Endothelial cell of umbilical vein (primary cell): ENCODE measurements at regions not wholly inside any gene's neighbourhood (a gene's known extent, or its start where the extent isn't known, plus 50 kb on each side); places are given as distances from the start of the nearest gene placed in this dataset.

Experiments
- BruUV-seq: library from RNA; stranded (reverse); fragments of 400-500 nt; replicated peaks from 2 replicates; lab custom pipeline; 2021; lab: Mats Ljungman, UMichigan
- CTCF ChIA-PET: fragments of 300-600, 350-600 bp; sonication (Branson Sonifier 250); formaldehyde crosslinking; loops from one replicate; lab custom pipeline; 2021; ENCODE audit warnings: antibody characterized with exemption, inconsistent platforms; lab: Charles Lee
- POLR2A ChIA-PET: fragments of 300-600, 350-600 bp; sonication (Branson Sonifier 250); formaldehyde crosslinking; loops from one replicate; lab custom pipeline; 2021; ENCODE audit warnings: antibody characterized with exemption, inconsistent platforms; lab: Charles Lee
- DNase-seq: peaks from one replicate; pipeline ENCODE4 v3.0.0-alpha.2; 2011; ENCODE audit warnings: low read depth, low spot score
- FAIRE-seq: peaks from 2 replicates; lab custom pipeline; 2011; peaks lifted over from hg19 to GRCh38; lab: Jason Lieb, UNC
- H2AFZ ChIP-seq: 2 replicates; pipeline ENCODE4 v1.6.0; 2012; ENCODE audit warnings: low read depth, low read length, control low read depth, inconsistent platforms
- H3K27ac ChIP-seq: 2 replicates; pipeline ENCODE4 v1.5.1; 2011; ENCODE audit warnings: low read depth, mild to moderate bottlenecking, control low read depth, low read length, moderate library complexity; ENCODE audit not compliant: insufficient read depth
- H3K27me3 ChIP-seq, 2 experiments: 2 replicates each; pipeline versions ENCODE4 v1.6.0 to v1.6.1; 2011; ENCODE audit warnings: low read length in 2 of 2, mixed read lengths in 1 of 2; ENCODE audit not compliant: control insufficient read depth in 2 of 2, insufficient read depth in 2 of 2
- H3K36me3 ChIP-seq, 2 experiments: 2 replicates in 1 of 2; 3 replicates in 1 of 2; pipeline ENCODE4 v1.5.1; 2011; ENCODE audit warnings: low read length in 2 of 2, mild to moderate bottlenecking in 1 of 2, moderate library complexity in 1 of 2; ENCODE audit not compliant: control insufficient read depth in 2 of 2, insufficient read depth in 2 of 2; ENCODE audit errors: extremely low read depth in 1 of 2
- H3K4me1 ChIP-seq: 3 replicates; pipeline ENCODE4 v1.5.1; 2011; ENCODE audit warnings: mild to moderate bottlenecking, low read length; ENCODE audit not compliant: control insufficient read depth, insufficient read depth; ENCODE audit errors: extremely low read depth
- H3K4me2 ChIP-seq: 2 replicates; pipeline ENCODE4 v1.6.1; 2011; ENCODE audit warnings: low read length, control low read depth, mixed read lengths; ENCODE audit not compliant: insufficient read depth
- H3K4me3 ChIP-seq, 3 experiments: fragments of 200-600 bp in 1 of 3; sonication (generic), shearing (Covaris generic) in 1 of 3; replicated peaks in 1 of 3; 2 replicates each; pipeline ENCODE4 v1.5.1; 2011 to 2016; ENCODE audit warnings: control low read depth in 3 of 3, low read length in 3 of 3, mild to moderate bottlenecking in 2 of 3, inconsistent platforms in 1 of 3, low read depth in 1 of 3, moderate library complexity in 1 of 3; ENCODE audit not compliant: insufficient read depth in 1 of 3
- H3K79me2 ChIP-seq: 2 replicates; pipeline ENCODE4 v1.6.0; 2012; ENCODE audit warnings: low read length, inconsistent platforms; ENCODE audit not compliant: control insufficient read depth, insufficient read depth
- H3K9ac ChIP-seq: replicated peaks from 2 replicates; pipeline ENCODE3; 2011; ENCODE audit warnings: low read length, control low read depth; ENCODE audit not compliant: insufficient read depth; ENCODE audit errors: extremely low read depth
- H3K9me1 ChIP-seq: replicated peaks from 3 replicates; pipeline ENCODE4 v1.6.0; 2011; ENCODE audit warnings: mild to moderate bottlenecking, low read length; ENCODE audit not compliant: control insufficient read depth, insufficient read depth; ENCODE audit errors: extremely low read depth
- H3K9me3 ChIP-seq: replicated peaks from 2 replicates; pipeline ENCODE4 v1.5.1; 2012; ENCODE audit warnings: low read length, inconsistent platforms; ENCODE audit not compliant: control insufficient read depth, insufficient read depth
- H4K20me1 ChIP-seq: replicated peaks from 2 replicates; pipeline ENCODE3; 2011; ENCODE audit warnings: mild to moderate bottlenecking, low read length; ENCODE audit not compliant: control insufficient read depth, insufficient read depth; ENCODE audit errors: extremely low read depth
- EZH2 ChIP-seq: IDR thresholded peaks from 2 replicates; pipeline ENCODE4 v1.6.1; 2012; ENCODE audit warnings: borderline replicate concordance, low read depth, mild to moderate bottlenecking, moderate library complexity, low read length, inconsistent platforms; ENCODE audit not compliant: severe bottlenecking
- FOS ChIP-seq: IDR thresholded peaks from 2 replicates; pipeline ENCODE4 v1.6.1; 2011; ENCODE audit warnings: mild to moderate bottlenecking, low read length, moderate library complexity, borderline replicate concordance; ENCODE audit not compliant: insufficient read depth
- GATA2 ChIP-seq: IDR thresholded peaks from 2 replicates; pipeline ENCODE4 v1.7.0; 2011; ENCODE audit warnings: low read depth, mild to moderate bottlenecking, moderate library complexity, mixed read lengths, low read length; ENCODE audit not compliant: insufficient read length, insufficient read depth
- JUN ChIP-seq: IDR thresholded peaks from 2 replicates; pipeline ENCODE4 v1.6.1; 2011; ENCODE audit warnings: borderline replicate concordance, low read depth; ENCODE audit not compliant: insufficient read length, insufficient read depth
- MYC ChIP-seq: IDR thresholded peaks from one replicate; pipeline ENCODE4 v1.6.1; 2011; ENCODE audit warnings: mild to moderate bottlenecking, low read depth, low read length
- POLR2A ChIP-seq: IDR thresholded peaks from 2 replicates; pipeline ENCODE4 v1.6.1; 2012; ENCODE audit warnings: low read depth, mild to moderate bottlenecking, control low read depth, low read length
- POLR2AphosphoS5 ChIP-seq: IDR thresholded peaks from 2 replicates; pipeline ENCODE4 v1.6.1; 2012; ENCODE audit warnings: low read depth, mild to moderate bottlenecking, control low read depth, low read length, moderate library complexity; ENCODE audit not compliant: insufficient read depth
- dilution Hi-C: fragments of 300-500 bp; cut with MboI; formaldehyde crosslinking; loops from one replicate; pipeline ENCODE4 v1.15.0; 2019; ENCODE audit warnings: low sequenced_read_pairs; ENCODE audit not compliant: extremely low pct_ligation_motif_present
- intact Hi-C: fragments of 100-400 bp; cut with micrococcal nuclease; formaldehyde crosslinking; loops from one replicate; pipeline ENCODE4 v1.10.0; 2022
- TF ChIP-seq, protein P1 (sequence below), 2 donors: IDR thresholded peaks; 1 replicate in 1 of 2; 2 replicates in 1 of 2; pipeline ENCODE4 v1.5.1; 2011; ENCODE audit warnings: low read length in 2 of 2, mild to moderate bottlenecking in 2 of 2, moderate library complexity in 2 of 2, control low read depth in 1 of 2, inconsistent platforms in 1 of 2, low read depth in 1 of 2; ENCODE audit not compliant: insufficient read depth in 1 of 2; ENCODE audit errors: extremely low read depth in 1 of 2
- TF ChIP-seq, protein P2 (sequence below): IDR thresholded peaks from 2 replicates; pipeline ENCODE4 v1.6.1; 2011; ENCODE audit not compliant: insufficient read depth, insufficient read length

DNA sequence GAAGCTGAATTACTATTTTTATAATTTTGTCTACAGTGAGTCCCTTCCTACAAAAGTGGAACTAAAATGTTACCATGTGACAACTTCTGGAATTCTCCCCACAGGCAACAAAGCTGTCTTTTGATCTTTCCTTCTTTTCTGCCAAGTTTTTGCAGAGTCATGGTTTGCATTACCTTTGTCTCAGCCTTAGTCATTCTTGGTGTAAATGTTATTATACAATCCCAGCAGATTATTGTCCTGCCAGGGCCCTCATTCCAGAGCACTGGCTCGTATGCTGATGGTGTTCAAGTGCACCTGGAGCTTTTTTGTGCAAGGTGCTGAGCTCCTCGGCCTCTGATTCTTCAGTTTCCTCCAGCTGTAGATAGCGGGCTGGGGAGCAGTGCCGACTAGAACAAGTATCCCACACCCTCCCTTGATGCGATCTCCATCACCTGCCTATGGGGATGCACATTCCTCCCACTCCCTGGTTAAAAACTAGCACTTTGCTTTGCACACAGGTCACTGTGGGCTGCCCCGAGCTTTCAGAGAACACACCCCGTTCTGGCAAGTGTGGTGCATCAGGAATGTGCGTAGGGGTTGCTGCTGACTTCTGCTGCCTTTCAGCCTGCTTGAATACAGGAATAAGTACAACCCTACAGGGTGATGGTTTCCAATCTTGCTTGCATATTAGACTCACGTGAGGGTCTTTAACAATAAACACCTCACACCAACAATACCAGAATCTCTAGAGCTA lies 263.6 kb downstream of the RNF144A start:
- TF ChIP-seq GATA2 (no peak), JUN (no peak)
- intact Hi-C loops: no loop called here
- Histone ChIP-seq H3K4me3 (no peak overlapping the region), H3K9me3 (no peaks in the 10 kb centered on the region), H3K36me3 (no peaks in the 10 kb centered on the region), H2AFZ (no peak overlapping the region), H3K4me1 (no peaks in the 10 kb centered on the region), H3K9ac (no peak overlapping the region), H3K79me2 (no peaks in the 10 kb centered on the region), H3K27me3 (no peaks in the 10 kb centered on the region), H3K9me1 (no peaks in the 10 kb centered on the region), H3K27ac (no peak overlapping the region), H4K20me1 (no peaks in the 10 kb centered on the region), H3K4me2 (no peak overlapping the region)
- POLR2A ChIA-PET: no interaction called here
- FAIRE-seq (no peak), DNase-seq (no peak)
- CTCF ChIA-PET: no interaction called here
- dilution Hi-C loops: no loop called here
- no TSS peak for BruUV-seq

DNA sequence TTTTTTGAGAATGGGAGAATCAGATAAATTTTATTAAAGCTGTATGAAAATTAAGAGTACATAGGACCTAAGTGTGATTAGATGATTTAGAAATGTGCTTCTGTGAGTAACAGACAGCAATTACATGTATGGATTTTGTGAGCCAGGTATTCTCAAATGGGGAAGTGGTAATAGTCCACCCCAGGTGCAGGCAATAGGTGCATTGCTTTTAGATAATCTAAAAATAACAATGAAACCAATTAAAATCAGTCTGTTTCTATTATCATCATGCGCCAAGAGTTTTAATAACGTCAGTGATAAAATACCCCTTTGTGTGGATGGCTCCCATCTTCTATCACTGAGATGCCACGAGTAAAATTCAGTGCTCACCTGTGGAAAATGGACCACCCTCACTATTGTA lies 265.3 kb downstream of the RNF144A start:
- Histone ChIP-seq H3K4me1 (no peaks in the 10 kb centered on the region), H3K79me2 (no peaks in the 10 kb centered on the region), H3K9me3 (no peaks in the 10 kb centered on the region), H3K36me3 (no peaks in the 10 kb centered on the region), H3K9ac (no peak overlapping the region), H3K27ac (no peak overlapping the region), H3K4me3 (no peak overlapping the region), H4K20me1 (no peaks in the 10 kb centered on the region), H2AFZ (no peak overlapping the region), H3K27me3 (no peaks in the 10 kb centered on the region), H3K4me2 (no peak overlapping the region), H3K9me1 (no peaks in the 10 kb centered on the region)
- FAIRE-seq (no peak), DNase-seq (no peak)
- BruUV-seq: no TSS peak
- ChIA-PET POLR2A (no interaction called here), CTCF (no interaction called here)
- TF ChIP-seq MYC (no peak), JUN (no peak), POLR2AphosphoS5 (no peak), POLR2A (no peak), FOS (no peak), GATA2 (no peak), EZH2 (no peak)
- TF ChIP-seq, protein P1, sequence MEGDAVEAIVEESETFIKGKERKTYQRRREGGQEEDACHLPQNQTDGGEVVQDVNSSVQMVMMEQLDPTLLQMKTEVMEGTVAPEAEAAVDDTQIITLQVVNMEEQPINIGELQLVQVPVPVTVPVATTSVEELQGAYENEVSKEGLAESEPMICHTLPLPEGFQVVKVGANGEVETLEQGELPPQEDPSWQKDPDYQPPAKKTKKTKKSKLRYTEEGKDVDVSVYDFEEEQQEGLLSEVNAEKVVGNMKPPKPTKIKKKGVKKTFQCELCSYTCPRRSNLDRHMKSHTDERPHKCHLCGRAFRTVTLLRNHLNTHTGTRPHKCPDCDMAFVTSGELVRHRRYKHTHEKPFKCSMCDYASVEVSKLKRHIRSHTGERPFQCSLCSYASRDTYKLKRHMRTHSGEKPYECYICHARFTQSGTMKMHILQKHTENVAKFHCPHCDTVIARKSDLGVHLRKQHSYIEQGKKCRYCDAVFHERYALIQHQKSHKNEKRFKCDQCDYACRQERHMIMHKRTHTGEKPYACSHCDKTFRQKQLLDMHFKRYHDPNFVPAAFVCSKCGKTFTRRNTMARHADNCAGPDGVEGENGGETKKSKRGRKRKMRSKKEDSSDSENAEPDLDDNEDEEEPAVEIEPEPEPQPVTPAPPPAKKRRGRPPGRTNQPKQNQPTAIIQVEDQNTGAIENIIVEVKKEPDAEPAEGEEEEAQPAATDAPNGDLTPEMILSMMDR (IDR thresholded peaks at IDR 0.05; ENCODE audit: extremely low read depth in 1 of 2, insufficient read depth in 1 of 2, low read depth in 1 of 2, low read length in 2 of 2): no peak
- TF ChIP-seq, protein P2, sequence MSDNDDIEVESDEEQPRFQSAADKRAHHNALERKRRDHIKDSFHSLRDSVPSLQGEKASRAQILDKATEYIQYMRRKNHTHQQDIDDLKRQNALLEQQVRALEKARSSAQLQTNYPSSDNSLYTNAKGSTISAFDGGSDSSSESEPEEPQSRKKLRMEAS: no peak
- dilution Hi-C loops: no loop called here
- intact Hi-C loops: no loop called here
